ENCODE measurements at regions not wholly inside any gene's neighbourhood (a gene's known extent, or its start where the extent isn't known, plus 50 kb on each side); places are given as distances from the start of the nearest gene placed in this dataset.

DNA sequence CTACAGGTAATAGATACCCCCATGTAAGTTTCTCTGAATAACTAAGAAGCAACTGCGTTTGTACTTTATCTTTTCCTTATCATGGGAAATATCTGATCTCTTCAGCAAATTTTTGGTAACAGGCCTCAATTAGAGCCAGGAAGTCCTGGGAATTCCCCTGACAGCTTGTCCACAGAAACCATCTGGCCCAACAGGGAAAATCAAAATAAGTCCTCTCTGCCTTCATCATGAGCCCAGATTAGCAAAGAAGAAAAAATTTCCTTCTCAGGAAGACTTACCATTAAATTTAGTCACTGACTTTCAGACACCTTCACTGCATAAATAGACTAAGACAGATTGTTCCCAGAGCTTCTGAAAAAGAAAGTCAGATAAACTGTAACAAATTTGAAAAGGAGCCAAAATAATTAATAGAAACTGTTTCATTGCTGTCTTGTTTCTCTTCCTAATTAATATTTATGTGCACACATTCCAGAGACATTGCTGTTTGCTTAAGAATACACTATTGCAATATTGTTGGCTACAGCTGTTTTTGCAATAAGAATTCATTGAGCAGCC, 278.1 kb upstream of the FAT3 start:
- no peak for DNase-seq

DNA sequence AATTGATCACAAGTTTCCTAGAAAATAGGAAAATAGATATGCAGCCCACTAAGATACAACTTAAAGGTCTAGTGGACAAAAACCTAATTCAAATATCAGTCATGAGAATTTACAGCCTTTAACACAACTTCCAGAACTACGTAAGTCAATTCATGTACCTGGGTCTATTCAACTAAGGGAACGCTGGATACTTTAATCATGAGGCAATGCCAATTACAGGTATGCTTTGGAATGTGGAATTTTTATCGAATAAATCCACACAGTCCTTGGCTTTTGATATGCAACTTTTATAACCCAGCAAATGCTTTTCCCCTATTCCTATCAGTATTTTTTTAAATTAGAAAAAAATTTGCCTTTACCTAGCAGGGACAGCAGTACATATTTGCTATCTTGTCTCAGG, 289.5 kb upstream of the FAT3 start:
- DNase-seq, result no peak

DNA sequence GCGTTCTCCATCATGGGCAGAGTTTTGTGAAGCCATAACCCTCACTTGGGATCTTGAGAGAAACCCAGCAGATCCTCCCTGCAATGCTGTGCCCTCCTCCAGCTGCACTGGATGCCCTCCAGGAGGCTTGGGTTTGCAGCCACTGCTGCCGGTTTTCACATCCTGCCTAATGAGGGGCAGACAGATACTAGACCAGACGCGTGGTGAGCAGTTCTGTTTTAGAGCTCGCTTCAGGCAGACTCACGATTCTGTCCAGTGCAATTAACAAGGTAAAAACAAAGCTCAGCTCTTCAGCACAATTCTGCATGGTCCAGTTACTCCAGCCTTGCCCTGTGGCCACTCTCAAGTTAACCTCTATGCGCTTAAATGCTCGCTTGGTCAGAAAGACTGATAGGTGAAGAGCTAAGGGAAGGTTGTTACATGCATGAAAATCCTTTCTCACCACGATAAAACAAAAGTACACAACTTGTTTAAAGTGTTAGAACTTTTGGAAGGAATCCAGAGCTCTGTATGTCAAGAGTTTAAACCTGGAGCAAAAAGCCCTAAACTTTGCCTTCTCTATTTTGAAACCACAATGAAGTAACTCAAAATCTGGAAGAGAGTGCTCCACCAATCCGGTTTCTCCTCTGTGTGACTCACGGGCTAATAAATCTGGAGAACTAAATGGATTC, 292.3 kb upstream of the FAT3 start:
- DNase-seq, result no peak

DNA sequence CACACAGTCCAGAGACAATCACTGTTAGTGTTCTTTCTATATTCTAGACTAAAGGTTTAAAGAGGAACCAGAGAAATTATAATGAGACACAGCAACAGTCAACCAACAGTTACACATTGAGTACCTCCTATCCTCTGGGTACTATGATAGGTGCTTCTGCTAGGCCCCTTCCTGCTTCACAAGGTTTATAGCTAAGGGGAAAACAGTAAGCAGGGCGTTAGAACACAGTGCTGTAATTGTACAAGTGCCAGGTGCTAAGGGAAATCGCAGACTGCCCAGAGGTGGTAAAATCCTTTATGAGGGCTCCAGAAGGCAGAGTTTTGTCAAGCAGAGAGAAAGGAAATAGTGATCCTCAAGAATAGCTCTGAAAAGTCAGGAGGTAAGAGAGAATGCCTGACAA, 297.2 kb upstream of the FAT3 start:
- DNase-seq, result no peak

DNA sequence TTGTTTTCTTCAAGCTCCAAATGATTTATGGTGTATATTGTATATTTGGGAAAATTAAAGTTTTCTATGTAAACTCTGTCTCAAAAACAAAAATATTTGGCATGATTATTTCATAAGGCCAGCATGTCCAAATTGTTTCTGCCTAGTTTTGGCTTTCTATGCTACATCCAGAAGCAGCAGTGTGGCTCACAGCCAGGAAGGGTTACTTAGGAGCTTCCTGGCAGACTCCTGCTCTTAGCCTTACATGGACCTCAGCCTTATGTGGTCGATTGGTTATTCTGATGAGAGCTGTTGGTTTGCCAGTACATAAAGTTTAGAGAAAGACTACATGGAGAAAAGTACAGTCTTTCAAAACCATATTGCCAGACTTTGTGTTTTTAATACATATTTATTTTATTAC, 297.7 kb upstream of the FAT3 start:
- no peak for DNase-seq

DNA sequence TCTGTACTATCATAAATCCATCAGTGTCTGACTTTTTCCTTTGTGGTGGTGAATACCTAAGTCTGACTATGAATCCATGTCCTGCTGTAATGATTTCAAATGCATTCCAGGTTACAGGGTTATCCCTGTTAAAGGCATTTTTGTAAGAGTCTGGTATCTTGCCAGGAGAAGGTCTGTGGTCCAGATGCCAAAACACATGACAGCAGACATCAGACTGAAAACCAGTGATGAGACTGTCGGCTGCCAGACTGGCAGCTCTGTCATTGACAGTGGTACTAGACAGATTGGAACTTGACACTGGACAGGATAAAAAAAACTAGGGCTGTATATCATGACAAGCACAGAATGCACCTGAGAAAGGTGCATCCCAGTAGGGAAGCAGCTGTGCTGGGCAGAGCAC, 301.8 kb upstream of the FAT3 start:
- DNase-seq, result no peak

DNA sequence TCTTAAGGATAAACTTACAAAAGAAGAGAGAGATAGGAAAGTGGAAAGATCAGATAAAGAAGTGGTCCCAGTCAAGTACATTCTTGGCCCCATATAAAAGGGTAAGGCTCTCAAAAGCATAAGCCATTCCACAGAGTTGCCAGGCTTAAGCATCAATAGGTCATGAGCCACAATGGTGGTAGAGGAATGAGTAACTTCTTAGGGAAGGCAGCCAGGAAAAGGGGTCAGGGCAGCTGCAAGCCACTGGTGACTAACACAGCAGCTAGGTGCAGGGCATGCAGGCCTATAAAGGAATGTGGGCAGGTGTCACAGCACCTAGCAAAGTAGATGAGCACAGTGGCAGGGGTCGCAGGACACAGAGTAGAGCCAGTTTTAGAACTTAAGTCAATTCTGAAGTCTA, 302.6 kb upstream of the FAT3 start:
- DNase-seq, result no peak

- no peak for DNase-seq
Observed at GRCh38 chr11:91913407-91913806, 311.2 kb upstream of the FAT3 start.

GRCh38 chr11:91912322-91912721, 312.3 kb upstream of the FAT3 start:
- DNase-seq, result no peak

DNA sequence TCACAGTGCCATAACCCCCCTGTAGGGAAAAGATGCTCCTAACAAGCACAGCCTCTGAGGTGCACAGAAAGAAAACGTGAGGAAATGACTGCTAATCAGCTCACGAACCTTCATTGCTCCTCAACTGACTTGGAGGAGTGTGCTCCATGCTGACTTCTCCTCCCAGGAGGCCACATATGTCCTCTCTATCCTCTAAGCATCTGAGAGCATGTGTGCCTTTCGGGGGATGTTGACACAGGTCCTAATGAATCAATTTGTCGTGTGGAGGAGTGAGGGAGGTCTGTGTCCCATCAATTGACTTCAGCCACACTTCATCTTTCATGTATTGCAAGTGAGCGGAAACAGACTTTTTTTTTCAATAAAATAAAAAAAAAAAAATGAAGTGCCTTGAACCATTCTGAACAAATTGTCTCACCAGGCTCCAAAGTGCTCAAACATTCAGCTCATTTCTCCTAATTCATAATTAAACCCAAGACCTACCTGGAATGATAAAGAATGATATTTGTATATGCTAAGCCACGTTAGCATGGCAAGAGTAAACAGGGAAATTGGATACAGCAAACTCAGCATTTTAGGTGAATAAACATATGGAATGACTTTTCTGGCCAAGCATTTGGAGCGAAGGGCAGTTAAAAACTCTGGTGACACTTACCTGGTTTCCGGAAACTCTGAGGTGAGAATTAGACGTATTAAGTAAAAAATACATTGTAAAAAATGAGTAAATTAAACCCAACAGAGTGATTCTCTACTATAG, 317.6 kb upstream of the FAT3 start:
- DNase-seq, result no peak

- DNase-seq, result no peak
Observed at GRCh38 chr11:91904792-91905785, 319.5 kb upstream of the FAT3 start.

DNA sequence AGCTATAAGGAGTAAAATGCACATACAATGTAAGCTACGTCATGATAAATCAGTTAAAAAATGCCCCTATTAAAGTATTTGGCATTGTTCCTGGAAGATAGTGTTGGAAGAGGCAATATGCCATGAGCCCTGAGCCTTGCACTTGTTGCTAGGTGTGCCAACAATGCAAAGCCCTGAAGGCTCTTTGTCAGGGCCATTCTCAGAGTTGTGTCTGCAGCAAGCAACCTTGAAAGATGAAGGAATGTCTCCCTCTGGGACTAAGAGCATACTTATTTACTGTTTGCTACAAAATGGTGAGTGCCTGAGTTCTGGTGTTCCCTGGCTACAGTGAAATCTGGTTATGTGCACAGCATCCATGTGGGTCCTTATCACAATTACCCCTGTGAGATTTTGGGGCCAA, 322.3 kb upstream of the FAT3 start:
- DNase-seq, result no peak

DNA sequence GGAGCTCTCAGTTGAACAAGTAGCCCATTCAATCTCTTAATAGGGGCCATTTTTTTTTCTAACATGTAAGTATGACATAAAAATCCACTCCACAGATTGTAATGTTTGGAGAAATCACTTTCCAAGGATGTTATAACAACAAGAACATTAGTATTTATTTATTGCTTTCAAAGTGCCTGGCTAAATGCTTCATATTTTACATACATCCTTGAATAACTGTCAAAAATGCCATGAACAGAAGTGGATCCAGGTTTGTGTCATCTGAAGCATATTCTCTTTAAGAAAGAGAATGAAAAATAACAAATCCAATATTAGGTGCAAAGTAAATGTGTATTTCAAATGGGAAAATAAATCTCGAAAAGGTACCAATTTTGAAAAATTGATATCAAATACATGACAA, 344.0 kb upstream of the FAT3 start:
- no peak for DNase-seq

DNA sequence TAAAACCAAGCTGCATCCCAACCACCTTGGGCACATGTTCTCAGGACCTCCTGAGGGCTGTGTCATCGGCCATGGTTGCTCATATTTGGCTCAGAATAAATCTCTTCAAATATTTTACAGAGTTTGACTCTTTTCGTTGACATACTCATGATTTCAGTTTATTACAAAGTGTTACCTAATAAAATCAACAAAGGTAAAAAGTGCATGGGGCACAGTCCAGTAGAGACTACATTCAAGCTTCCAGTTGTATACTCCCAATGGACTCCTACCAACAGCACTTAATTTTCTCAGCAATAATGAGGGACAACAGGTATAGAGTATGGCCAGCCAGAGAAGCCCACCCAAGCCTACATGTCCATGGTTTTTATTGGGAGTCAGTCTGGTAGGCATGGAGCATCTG, 347.9 kb upstream of the FAT3 start:
- no peak for DNase-seq

DNA sequence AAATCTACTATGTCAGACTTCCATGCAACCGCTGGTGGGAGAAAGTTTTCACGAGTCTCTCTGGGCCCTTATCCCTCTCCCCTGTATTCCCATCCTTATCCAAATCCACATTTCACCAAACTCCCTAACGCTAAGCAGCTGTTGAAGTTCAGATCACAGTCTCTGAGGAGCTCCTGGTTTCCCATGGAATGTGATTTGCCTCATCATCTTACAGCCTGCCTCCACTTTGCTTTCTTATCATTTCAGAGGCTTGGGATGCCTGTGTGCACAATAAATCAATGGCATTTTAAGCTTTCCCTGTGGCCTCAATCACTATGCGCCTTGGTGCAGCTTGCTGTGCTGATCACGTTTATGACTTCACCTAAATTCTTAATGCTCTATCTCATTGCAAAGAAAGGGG, 352.4 kb upstream of the FAT3 start:
- DNase-seq, result no peak

DNA sequence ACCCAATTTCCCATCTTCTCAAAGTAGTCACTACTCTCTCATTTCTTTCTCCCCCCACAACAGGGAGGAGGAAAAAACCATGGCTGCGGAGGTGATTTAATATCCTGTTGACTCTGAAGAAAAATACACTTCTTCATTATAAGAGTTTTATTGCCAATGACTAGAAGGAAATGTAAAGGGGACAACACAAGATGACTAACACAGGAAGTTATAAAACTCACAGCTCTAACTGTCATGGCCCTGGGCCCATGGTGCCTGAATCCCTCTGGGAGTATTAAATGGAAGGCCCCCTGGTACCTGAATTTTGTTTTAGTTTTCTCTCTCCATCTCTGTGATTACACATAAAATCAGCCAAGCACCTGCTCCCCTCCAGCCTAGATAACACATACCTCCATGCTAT, 352.8 kb upstream of the FAT3 start:
- DNase-seq, result no peak

DNA sequence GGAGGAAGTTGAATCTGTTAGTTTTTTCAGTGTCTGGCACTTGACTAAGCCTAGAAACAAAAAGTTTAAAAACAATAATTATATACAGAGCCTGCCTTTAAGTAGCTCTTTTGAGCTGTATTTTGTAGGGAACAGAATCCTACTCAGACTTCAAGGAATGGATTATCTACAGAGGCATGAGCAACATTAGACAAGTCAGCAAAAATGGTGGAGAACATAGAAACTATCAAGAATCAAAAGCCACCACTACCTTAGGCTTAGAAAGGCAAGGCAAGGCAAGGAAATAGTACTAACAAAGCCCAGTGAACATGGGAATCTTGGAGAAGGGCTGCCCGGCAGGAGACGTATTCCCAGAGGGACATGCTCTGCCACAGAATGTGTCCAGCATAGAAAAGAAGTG, 353.6 kb upstream of the FAT3 start:
- DNase-seq, result no peak

DNA sequence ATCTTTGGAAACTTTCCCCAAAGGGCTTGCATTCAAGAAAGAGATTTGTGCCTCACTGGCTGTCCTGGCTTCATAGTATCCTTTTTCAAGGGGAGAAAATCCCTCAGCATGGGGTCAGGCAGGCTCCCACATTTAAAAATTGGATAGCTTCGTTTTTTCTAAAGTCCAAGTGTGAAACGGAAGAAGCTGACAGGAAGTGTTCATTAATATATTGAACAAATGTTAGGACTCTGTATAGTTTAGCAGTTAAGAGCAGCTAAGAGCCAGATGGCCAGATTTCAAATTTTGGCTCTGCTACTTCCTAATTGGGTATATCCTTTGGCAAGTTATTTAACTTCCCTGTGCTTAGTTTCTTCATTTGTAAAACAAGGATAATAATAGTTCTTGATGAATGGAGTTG, 354.9 kb upstream of the FAT3 start:
- DNase-seq, result no peak

GRCh38 chr11:91866642-91867041, 358.0 kb upstream of the FAT3 start:
- no peak for DNase-seq

DNA sequence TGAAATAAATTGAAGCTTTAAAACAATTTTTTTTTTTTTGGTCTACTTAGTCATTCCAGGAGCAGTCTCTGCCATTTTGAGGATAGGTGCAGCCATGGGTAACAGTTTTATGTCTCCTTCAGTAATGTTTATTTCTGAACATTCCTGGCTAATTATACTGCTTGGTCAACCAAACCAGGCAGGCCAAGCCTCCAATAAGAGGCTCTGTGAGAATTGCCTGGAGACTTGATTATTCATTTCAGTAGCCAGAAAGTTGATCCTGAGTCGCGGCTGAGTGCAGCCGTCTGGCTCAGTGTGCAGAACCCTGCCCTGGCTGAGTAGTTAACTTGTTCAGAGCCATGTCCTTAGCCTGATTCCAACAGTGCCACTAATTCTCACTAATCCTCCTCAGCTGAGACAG, 364.0 kb upstream of the FAT3 start:
- no peak for DNase-seq

DNA sequence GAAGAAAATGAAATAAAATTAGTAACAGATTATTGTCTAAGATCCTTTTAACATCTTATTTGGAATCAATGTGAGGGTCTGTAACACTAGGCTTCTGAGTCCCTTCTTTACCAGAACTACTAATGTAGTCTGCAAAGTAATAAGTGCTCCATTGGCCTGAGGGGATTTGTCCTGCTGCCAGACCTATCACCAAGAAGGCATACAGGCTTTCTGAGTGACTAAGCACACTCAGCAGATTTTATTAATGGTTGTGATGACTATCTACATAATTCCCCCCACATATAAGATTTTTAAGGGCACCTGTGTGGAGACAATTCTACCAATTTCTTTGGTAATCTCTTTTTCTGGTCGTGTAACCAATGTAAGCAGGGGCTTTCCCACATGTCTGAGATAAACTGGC, 365.0 kb upstream of the FAT3 start:
- no peak for DNase-seq

- no peak for DNase-seq
Observed at GRCh38 chr11:91857179-91857578, 367.4 kb upstream of the FAT3 start.

GRCh38 chr11:91854780-91855179, 369.8 kb upstream of the FAT3 start:
- DNase-seq, result no peak
